Heart left ventricle (tissue), 16 donors: ENCODE measurements at regions not wholly inside any gene's neighbourhood (a gene's known extent, or its start where the extent isn't known, plus 50 kb on each side); places are given as distances from the start of the nearest gene placed in this dataset.

Experiments used
- ATAC-seq, 4 donors: fragments of 200-7000 bp; cut with Tn5 transposase; one replicate each; pipeline ENCODE4 v1.9.1; 2020 to 2022; ENCODE audit warnings: moderate library complexity in 4 of 4, mild to moderate bottlenecking in 3 of 4, moderate number of reproducible peaks in 1 of 4
- DNase-seq, 5 donors: peaks; one replicate each; pipeline ENCODE4 v3.0.0-alpha.2; 2020
- H3K27ac ChIP-seq, 12 donors: fragments of 200-600 bp; sonication (generic) in 4 of 12; one replicate each; pipeline versions ENCODE4 v1.5.0 to v1.8.0; 2016 to 2022; ENCODE audit warnings: mild to moderate bottlenecking in 2 of 12
- H3K27me3 ChIP-seq, 9 donors: fragments of 200-600 bp; sonication (generic) in 2 of 9; one replicate each; pipeline versions ENCODE4 v1.5.1 to v1.8.0; 2016 to 2022; ENCODE audit warnings: mild to moderate bottlenecking in 3 of 9
- H3K36me3 ChIP-seq, 9 donors: fragments of 200-600 bp; sonication (generic) in 2 of 9; one replicate each; pipeline versions ENCODE4 v1.5.0 to v1.8.0; 2018 to 2022; ENCODE audit warnings: mild to moderate bottlenecking in 2 of 9
- H3K4me1 ChIP-seq, 12 donors: fragments of 200-600 bp; sonication (generic) in 4 of 12; one replicate each; pipeline versions ENCODE4 v1.5.0 to v1.8.0; 2016 to 2022; ENCODE audit warnings: mild to moderate bottlenecking in 3 of 12
- H3K4me3 ChIP-seq, 12 donors: fragments of 200-600 bp; sonication (generic) in 4 of 12; one replicate each; pipeline versions ENCODE4 v1.5.0 to v1.8.0; 2017 to 2022; ENCODE audit warnings: mild to moderate bottlenecking in 9 of 12, moderate library complexity in 4 of 12
- H3K9me3 ChIP-seq, 12 donors: fragments of 200-600 bp; sonication (generic) in 4 of 12; one replicate each; pipeline versions ENCODE4 v1.5.0 to v1.8.0; 2016 to 2022; ENCODE audit warnings: mild to moderate bottlenecking in 1 of 12
- POLR2A ChIP-seq, 2 donors: fragments of 450-650 bp; IDR thresholded peaks; one replicate each; pipeline ENCODE4 v1.6.1; 2017; ENCODE audit warnings: antibody characterized with exemption in 2 of 2, mild to moderate bottlenecking in 2 of 2, moderate library complexity in 2 of 2
- WGBS, 4 donors: extraction: QIAGEN DNeasy Blood & Tissue Kit in 2 of 4; methylation state at CpG; one replicate each; pipeline versions ENCODE4 v1.1.5 to v1.1.7; 2013 to 2018; 5-methylcytosine and 5-hydroxymethylcytosine counted together
- intact Hi-C, 10 donors: fragments of 100-400 bp; cut with DNase I; formaldehyde crosslinking; loops; one replicate each; pipeline versions ENCODE4 v1.11.1 to v1.14.2; 2022
- TF ChIP-seq, protein P1 (sequence below), 12 donors: fragments of 200-600 bp; sonication (generic) in 4 of 12; IDR thresholded peaks; one replicate each; pipeline versions ENCODE4 v1.5.0 to v1.8.0; 2018 to 2022; ENCODE audit warnings: antibody characterized with exemption in 12 of 12, mild to moderate bottlenecking in 5 of 12
- donor health status: ischemic (EF 13 %, LVEDD 7.1; RV severe dilation, severe dysfunction).
- donor health status: healthy with polysubstance abuse.
- donor health status: DM: no; HTN: yes; CAD: no.
- donor health status: DM: no; HTN: no; CAD: no.
- donor health status: ischemic (EF 25% LVEDD 6.9; RV normal size, moderate dysfunction).
- donor health status: ischemic (EF 25% LVEDD 5.7; RV mildly dilated, moderate dysfunction).
- donor health status: healthy.
- donor health status: DM: yes; HTN: yes; CAD: no.
- donor health status: ischemic (EF 35%, LVEDD 5.7; RV mildly dilated, moderate dysfunction).
- donor health status: nonischemic (EF 11% LVEDD 7.7; RV severe dilation, severe dysfunction).
- donor health status: DM: yes; HTN: yes; CAD: no.
- donor health status: PGD.
- donor health status: ischemic (EF 29% LVEDD 5.4; RV normal size, mild dysfunction).
- donor health status: nonischemic (EF 23%, LVEDD 6.1; RV moderate dilation, normal function).

DNA sequence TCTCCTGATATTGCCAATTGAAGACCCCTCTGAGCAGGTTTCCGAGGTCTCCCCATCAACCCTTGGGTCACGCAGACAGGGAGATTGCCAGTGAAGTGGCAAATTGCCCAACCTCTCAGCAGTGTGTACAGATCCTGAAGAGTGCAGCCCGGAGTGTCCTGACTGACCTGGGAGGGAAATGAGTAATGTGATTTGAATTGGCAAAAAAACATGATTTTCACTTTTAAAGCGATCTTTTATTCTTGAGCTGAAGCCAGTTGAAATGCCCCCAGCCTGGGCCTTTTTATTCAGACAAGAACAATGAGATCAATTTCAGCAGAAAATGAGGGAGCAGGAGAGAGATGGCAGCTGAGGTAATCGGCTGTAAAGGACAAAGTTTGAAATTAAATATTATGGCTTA, 401.8 kb downstream of the RAPGEF2 start:
- intact Hi-C loops, result no loop called here
- peaks cover 0 to 38% (median 3%) of the 10 kb centered on the region in 9 donors for H3K27me3 ChIP-seq
- WGBS, 4 donors, result 33 to 48% (median 39%) methylated on average over 5 of the region's 5 CpGs
- ATAC-seq (no peak), DNase-seq (no peak)
- no peak overlapping the region for H3K27ac ChIP-seq
- no peaks in the 10 kb centered on the region for H3K9me3 ChIP-seq
- no peak for TF ChIP-seq POLR2A (IDR thresholded peaks at IDR 0.05)
- TF ChIP-seq, protein P1, sequence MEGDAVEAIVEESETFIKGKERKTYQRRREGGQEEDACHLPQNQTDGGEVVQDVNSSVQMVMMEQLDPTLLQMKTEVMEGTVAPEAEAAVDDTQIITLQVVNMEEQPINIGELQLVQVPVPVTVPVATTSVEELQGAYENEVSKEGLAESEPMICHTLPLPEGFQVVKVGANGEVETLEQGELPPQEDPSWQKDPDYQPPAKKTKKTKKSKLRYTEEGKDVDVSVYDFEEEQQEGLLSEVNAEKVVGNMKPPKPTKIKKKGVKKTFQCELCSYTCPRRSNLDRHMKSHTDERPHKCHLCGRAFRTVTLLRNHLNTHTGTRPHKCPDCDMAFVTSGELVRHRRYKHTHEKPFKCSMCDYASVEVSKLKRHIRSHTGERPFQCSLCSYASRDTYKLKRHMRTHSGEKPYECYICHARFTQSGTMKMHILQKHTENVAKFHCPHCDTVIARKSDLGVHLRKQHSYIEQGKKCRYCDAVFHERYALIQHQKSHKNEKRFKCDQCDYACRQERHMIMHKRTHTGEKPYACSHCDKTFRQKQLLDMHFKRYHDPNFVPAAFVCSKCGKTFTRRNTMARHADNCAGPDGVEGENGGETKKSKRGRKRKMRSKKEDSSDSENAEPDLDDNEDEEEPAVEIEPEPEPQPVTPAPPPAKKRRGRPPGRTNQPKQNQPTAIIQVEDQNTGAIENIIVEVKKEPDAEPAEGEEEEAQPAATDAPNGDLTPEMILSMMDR (IDR thresholded peaks at IDR 0.05), result no peak
- no peaks in the 10 kb centered on the region for H3K36me3 ChIP-seq
- H3K4me3 ChIP-seq, result no peak overlapping the region
- no peaks in the 10 kb centered on the region for H3K4me1 ChIP-seq

GRCh38 chr4:159505266-159505975, 402.5 kb downstream of the RAPGEF2 start:
- Histone ChIP-seq H3K4me3 (no peak overlapping the region), H3K27me3 (peaks cover 0 to 38% (median 3%) of the 10 kb centered on the region in 9 donors), H3K9me3 (no peaks in the 10 kb centered on the region), H3K27ac (no peak overlapping the region), H3K4me1 (no peaks in the 10 kb centered on the region), H3K36me3 (no peaks in the 10 kb centered on the region)
- ATAC-seq, result no peak
- 49 to 64% (median 54%) methylated on average over 7 of the region's 7 CpGs for WGBS, 4 donors
- no peak for DNase-seq
- TF ChIP-seq POLR2A (IDR thresholded peaks at IDR 0.05), result no peak
- TF ChIP-seq, protein P1 (IDR thresholded peaks at IDR 0.05), result no peak
- intact Hi-C loops, result no loop called here

DNA sequence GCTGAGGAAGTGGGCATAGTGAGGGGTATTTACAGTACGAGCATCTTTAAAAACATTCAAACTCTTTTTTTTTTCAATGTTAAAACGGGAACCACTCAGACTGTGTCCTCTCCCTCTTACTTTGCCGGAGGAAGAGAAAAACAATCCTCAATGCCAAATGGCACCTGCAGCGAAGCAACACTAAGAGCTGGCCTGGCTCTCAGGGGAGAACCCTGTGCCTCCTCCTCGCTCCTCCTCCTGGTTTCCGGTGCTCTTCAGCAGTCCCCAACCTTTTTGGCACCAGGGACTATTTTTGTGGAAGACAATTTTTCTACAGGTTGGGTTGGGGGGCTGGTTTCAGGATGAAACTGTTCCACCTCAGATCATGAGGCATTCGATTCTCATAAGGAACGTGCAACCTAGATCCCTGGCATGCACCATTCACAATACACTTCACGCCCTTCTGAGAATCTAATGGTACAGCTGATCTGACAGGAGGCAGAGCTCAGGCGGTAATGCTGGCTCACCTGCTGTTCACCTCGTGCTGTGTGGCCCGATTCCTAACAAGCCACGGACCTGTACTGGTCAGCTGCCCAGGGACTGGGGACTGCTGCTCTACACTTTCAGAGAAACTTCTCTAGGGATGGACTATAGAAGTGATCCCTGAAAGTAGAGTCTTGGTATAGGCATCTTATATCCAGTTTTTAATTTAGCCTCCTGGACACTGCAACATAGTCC, 404.1 kb downstream of the RAPGEF2 start:
- WGBS, 4 donors, result 80 to 90% (median 82%) methylated on average over 13 of the region's 13 CpGs
- intact Hi-C loops, result no loop called here
- ATAC-seq, result no peak
- Histone ChIP-seq H3K4me1 (no peaks in the 10 kb centered on the region), H3K27me3 (peaks cover 0 to 38% (median 3%) of the 10 kb centered on the region in 9 donors), H3K36me3 (no peaks in the 10 kb centered on the region), H3K4me3 (no peak overlapping the region), H3K27ac (no peak overlapping the region), H3K9me3 (no peaks in the 10 kb centered on the region)
- DNase-seq, result no peak
- no peak for TF ChIP-seq POLR2A (IDR thresholded peaks at IDR 0.05)
- TF ChIP-seq, protein P1 (IDR thresholded peaks at IDR 0.05), result no peak

DNA sequence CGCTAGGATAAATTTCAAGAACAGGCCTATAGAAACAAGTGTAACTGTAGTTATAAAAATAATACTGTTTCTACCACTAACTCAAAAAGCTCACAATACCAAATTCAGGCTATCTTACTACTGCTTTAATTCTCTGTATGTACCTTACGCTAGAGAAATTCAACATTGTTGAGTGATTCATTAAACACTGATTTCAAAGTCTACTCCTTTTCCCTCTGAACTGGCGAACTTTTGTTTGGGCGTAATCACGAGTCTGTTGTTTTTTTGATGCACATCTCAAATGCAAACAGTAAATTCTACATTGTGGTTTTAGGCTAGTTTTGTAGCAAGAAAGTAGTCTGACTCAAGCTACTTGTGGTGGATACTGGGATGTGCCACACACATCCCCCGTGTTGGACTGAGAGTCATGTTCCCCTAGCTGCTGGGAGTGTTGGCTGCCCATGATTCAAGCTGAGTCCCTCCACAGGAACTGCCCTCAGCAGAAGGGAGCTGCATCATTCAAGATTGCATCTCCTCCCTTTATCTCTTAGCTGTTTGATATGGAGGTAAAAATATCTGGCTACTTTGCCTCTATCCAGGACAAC, 406.1 kb downstream of the RAPGEF2 start:
- Histone ChIP-seq H3K9me3 (no peaks in the 10 kb centered on the region), H3K4me1 (no peaks in the 10 kb centered on the region), H3K27ac (no peak overlapping the region), H3K27me3 (peaks cover 0 to 31% (median 2%) of the 10 kb centered on the region in 9 donors), H3K36me3 (no peaks in the 10 kb centered on the region), H3K4me3 (no peak overlapping the region)
- intact Hi-C loops, result no loop called here
- ATAC-seq (no peak), DNase-seq (no peak)
- WGBS, 4 donors, result 72 to 88% (median 86%) methylated on average over 6 of the region's 6 CpGs
- TF ChIP-seq POLR2A (IDR thresholded peaks at IDR 0.05), result no peak
- TF ChIP-seq, protein P1 (IDR thresholded peaks at IDR 0.05), result no peak
